NCI-H2107 treated with DMSO at 0.1 percent for 48 hours (cell line): ENCODE measurements at regions not wholly inside any gene's neighbourhood (a gene's known extent, or its start where the extent isn't known, plus 50 kb on each side); places are given as distances from the start of the nearest gene placed in this dataset.

ENCODE experiments used
- DNase-seq: peaks from one replicate; lab custom pipeline; 2025; ENCODE audit not compliant: unreplicated experiment; lab: John Stamatoyannopoulos, UW

GRCh38 chr10:70939441-70940003 lies 51.2 kb upstream of the PCBD1 start:
- DNase-seq, result no peak

GRCh38 chr10:70940834-70941568 lies 52.6 kb upstream of the PCBD1 start:
- no peak for DNase-seq

GRCh38 chr10:70942125-70942524 lies 53.8 kb upstream of the PCBD1 start:
- DNase-seq, result no peak

- no peak for DNase-seq
Measured at GRCh38 chr10:70942725-70943124, 54.4 kb upstream of the PCBD1 start.

- no peak for DNase-seq
Measured at GRCh38 chr10:70943249-70943648, 54.9 kb upstream of the PCBD1 start.

DNA sequence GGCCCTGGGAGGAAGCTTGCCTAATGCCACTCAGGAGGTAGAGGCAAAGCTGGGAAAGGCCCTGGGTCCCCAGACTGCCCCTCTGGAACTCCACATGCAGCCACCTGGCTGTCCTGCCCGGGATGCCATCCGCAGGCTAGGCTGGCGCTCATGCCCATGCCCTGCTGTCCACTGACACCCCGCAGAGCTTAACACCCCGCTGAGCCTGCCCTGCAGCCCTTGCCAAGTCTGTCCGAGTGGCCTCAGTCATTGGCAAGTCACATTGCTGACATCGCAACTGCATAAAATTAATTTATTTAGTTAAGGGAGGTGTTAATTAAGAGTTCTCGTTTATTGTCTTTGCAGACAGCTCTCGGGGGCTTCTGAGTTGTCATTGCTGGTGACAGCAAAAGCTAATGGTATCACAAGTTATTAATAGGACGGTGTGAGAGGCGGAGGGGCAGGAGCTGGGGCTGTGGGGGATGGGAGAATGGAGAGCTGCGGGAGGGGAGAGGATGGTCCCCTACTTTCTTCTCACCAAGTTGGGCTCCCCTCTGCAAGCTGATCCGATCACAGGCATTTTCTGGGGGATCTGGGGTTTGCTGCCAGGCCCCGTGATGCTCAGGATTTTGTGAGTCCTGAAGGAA lies 55.6 kb upstream of the PCBD1 start:
- no peak for DNase-seq

GRCh38 chr10:70950037-70950436 lies 61.7 kb upstream of the PCBD1 start:
- no peak for DNase-seq

GRCh38 chr10:70950801-70951200 lies 62.4 kb upstream of the PCBD1 start:
- DNase-seq, result no peak

- no peak for DNase-seq
Measured at GRCh38 chr10:70952401-70952800, 64.0 kb upstream of the PCBD1 start.

GRCh38 chr10:70952921-70953320 lies 64.6 kb upstream of the PCBD1 start:
- DNase-seq, result no peak

GRCh38 chr10:70954381-70955176 lies 66.2 kb upstream of the PCBD1 start:
- DNase-seq, result no peak

DNA sequence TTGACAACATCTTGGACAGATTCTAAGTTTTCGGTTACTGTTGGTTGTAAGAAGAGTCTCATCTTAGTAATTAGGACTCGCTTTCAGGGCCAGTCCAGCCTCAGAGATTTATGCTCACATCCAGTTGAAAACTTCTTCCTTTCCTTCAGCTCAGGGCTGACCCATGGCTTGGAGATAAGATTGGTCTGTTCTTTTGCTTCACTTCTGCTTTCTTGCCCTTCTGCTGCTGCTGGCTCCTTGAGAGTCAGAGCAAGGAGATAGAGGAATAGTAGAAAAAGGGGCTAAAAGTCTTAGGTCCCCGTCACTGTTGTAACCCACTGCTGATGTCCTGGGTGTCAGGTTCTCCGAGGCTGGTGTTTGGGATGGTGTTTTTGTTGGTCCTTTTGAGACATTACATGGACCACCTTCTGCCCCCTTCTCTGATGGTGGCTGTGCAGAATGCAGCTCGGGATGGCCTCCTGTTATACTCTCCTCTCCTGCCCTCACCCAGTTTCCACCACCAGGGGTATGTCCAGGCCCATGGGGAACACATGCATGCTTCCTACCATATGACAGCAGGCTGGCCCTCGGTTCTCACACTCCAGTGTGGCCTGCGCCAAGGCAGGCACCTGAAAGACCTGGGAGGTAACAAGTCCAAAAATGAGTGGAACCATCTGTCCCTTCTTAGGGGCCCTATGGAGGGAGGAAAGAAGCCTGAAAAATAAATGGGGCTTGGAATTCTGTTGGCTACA lies 67.8 kb upstream of the PCBD1 start:
- DNase-seq, result no peak

DNA sequence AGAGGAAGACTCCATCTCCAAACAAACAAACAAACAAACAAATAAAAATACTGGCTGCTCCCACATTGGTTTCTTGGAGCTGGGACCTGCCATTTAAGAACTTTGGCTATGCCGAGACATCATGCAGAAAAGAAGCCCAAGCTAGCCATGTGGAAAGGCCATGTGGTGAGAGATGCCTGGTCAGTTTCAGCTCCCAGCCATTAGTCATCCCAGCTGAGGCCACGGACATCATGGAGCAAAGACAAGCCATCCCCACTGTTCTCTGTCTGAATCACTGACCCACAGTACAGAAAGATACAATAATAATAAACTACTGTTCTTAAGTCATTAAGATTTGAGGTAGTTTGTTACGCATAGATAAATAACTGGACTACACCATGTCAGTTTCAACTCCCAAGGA lies 70.0 kb upstream of the PCBD1 start:
- no peak for DNase-seq

DNA sequence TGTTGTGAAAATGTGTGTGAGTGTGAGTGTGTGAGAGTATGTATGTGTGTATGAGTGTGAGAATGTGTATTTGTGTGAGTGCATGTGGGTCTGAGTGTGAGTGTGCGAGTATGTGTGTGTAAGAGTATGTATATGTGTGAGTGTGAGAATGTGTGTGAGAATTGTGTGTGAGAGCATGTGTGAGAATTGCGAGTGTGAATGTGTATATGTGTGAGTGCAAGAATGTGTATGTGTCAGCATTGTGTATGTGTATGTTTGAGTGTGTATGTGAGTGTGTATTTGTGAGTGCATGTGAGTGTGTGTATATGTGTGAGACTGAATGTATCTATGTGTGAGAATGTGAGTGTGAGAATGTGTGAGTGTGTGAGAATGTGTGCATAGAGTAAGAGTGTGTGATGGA lies 72.0 kb upstream of the PCBD1 start:
- DNase-seq, result no peak

DNA sequence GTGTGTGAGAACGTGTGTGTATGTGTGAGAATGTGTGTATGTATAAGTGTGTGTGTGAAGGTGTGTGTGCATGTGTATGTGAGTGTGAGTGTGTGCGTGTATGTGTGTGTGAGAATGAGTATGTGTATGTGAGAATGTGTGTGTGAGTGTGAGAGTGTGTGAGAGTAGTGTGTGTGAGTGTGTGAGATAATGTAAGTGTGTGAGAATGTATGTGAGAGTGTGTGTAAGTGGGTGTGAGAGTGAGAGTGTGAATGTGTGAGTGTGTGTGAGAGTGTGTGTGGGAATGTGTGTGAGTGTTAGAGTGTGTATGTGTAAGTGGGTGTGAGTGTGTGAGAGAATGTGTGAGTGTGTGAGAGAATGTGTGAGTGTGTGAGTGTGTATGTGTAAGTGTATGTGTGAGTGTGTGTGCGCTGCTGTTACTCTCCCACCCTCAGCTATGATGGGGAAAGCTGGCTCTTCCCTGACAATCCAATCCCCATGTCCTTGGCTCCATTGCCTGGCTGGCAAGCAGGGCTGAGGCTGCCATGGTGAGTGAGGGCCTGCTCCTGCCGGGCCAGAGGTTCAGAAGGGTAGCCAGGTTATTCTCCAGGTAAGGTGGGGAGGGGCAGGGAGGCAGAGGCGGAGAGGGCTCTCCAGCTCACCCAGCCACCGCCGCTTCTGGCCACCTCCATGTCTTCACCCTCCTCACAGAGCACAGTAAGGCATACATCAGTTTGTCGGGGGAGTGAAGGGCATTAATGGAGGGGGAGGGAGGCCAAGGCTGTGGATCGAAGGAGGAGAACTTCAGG lies 72.6 kb upstream of the PCBD1 start:
- no peak for DNase-seq

DNA sequence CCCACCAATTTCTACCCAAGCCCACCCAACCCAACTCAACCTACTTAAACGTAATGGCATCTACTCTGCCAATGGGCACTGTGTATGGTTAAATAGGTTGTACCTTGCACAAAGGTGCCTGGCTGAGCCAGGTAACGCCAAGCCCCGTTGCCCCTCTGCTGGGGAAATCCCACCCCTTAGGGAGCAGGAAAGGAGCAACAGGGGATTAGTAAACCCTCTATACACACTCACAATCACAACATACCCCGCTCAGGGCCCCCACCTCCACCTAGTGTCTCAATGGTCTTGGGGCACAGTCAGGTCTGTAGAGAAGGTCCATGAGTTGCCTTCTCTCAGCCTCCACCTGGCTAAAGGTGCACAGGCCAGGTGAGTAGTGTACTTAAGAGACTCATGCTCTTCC lies 74.3 kb upstream of the PCBD1 start:
- no peak for DNase-seq

DNA sequence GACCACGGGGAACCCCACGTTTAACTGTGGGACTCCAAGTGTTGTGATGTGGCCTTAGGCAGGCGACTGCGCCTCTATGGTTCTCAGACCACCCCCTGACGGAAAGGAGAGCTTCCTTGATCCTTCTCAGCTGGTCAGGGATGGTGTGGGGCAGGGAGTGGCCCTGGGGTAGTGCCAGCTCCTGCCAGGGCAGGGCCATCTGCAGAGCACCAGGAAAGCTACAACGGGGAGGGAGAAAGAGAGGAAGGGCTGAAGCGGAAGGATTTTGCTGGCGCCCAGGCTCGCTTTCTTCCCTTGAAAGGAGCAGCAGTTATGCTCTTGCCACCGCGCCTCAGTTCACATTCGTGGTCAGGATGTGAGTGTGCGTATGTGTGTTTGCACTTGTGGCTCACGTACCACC lies 74.9 kb upstream of the PCBD1 start:
- no peak for DNase-seq

GRCh38 chr10:70964245-70964644 lies 75.9 kb upstream of the PCBD1 start:
- DNase-seq, result peak; percentile 56

- DNase-seq, result no peak
Measured at GRCh38 chr10:70964881-70965280, 76.5 kb upstream of the PCBD1 start.

DNA sequence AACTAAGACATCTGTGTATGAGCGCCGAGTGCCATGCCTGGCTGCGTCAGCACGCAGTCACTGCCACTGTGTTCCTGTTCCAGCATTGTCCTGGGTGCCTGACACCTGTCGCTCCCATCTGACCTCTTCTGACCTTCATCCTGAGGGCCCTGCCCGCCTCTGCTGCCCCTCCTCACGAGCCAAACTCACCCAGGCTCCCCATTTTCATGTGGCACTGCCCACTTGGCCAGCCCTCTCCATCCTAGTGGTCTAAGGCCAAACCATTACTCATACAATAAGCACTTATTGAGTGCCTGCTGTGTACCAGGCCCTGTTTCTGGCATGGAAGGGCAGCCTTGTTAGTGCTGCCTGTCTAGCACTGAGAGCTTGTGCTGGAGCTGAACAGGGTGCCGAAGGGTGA lies 77.2 kb upstream of the PCBD1 start:
- DNase-seq, result no peak
